ACC112 (cell line): ENCODE measurements at regions not wholly inside any gene's neighbourhood (a gene's known extent, or its start where the extent isn't known, plus 50 kb on each side); places are given as distances from the start of the nearest gene placed in this dataset.

Experiments used
- H2AFZ ChIP-seq: fragments of 200-600 bp; sonication (generic); one replicate; pipeline ENCODE4 v1.6.0; 2017; ENCODE audit warnings: antibody characterized with exemption, low read length; ENCODE audit not compliant: unreplicated experiment
- H3K27ac ChIP-seq: fragments of 200-600 bp; sonication (generic); 2 replicates; pipeline ENCODE4 v1.5.1; 2014; ENCODE audit warnings: low read depth, mild to moderate bottlenecking, antibody characterized with exemption, low read length, moderate library complexity
- H3K27me3 ChIP-seq: fragments of 200-600 bp; sonication (generic); 2 replicates; pipeline ENCODE4 v1.6.1; 2014; ENCODE audit warnings: mild to moderate bottlenecking, antibody characterized with exemption, low read length, moderate library complexity, mixed read lengths; ENCODE audit not compliant: insufficient read depth
- H3K36me3 ChIP-seq: fragments of 200-600 bp; sonication (generic); 2 replicates; pipeline ENCODE4 v1.6.1; 2016; ENCODE audit warnings: mild to moderate bottlenecking, antibody characterized with exemption, low read length, moderate library complexity, mixed read lengths; ENCODE audit not compliant: insufficient read depth
- H3K4me1 ChIP-seq: fragments of 200-600 bp; sonication (generic); one replicate; pipeline ENCODE4 v1.6.1; 2016; ENCODE audit warnings: low read length, mixed read lengths; ENCODE audit not compliant: insufficient read depth, unreplicated experiment, control insufficient read depth
- H3K4me3 ChIP-seq: fragments of 200-600 bp; sonication (generic); 2 replicates; pipeline ENCODE4 v1.5.1; 2014; ENCODE audit warnings: mild to moderate bottlenecking, low read depth, low read length
- H3K79me2 ChIP-seq: fragments of 200-600 bp; sonication (generic); one replicate; pipeline ENCODE4 v1.6.0; 2016; ENCODE audit warnings: low read length; ENCODE audit not compliant: control insufficient read depth, unreplicated experiment, insufficient read depth

DNA sequence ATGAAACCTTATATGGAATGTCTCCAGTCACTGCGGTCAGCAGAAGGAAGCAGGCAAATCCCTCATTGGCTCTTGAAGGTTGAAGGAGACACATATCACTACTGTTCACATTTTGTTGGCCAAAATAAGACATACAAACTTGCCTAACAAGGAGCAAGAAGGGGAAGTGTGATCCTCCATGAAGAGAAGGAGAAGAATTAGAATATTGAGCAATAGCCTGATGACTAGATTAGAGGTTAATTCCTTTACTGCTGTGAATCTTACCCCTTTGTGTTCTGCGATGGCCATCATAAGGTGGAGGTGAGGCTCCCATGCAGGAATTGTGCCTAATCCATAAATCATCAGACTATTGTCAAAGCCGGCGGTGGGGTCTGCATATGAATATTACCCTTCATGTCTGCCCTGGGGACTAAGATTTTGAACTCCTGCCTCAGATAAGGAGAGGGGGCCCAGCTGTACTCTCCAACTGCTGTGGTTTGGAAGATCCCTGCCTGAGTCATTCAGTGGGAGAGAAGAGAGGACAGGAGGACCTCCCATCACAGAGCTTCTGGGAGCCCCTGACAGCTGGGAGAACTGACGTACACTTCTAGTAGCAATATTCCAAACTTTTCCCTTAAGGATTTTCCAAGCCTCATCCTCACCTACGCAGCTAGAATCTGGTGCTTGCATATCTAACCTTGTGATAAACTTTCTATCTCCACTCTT is 398.5 kb downstream of the REEP3 start:
- H3K4me3 ChIP-seq = no peak overlapping the region
- H3K4me1 ChIP-seq = no peaks in the 10 kb centered on the region
- H3K27me3 ChIP-seq = peaks cover 8% of the 10 kb centered on the region; the same call in 1 of the 2 replicates
- H3K27ac ChIP-seq = no peak overlapping the region
- no peaks in the 10 kb centered on the region for H3K36me3 ChIP-seq
- no peaks in the 10 kb centered on the region for H3K79me2 ChIP-seq
- no peak overlapping the region for H2AFZ ChIP-seq

DNA sequence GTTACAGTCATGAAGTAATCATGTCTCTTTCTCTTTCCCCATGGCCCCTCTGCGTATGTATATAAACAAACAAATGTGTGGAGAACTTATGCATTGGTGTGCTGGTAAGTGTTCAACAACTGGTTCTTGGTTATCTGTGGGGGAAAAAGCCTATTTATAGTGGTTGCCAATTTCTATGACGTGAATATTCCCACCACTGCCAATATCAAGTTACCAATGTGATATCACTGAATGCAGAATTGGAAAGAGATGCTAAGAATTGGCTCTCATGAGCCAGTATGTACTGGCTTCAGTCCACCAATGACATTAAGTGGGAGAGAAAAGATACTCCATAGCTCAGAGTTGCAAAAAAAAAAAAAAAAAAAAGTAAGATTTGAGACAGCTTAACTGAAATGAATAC is 399.7 kb downstream of the REEP3 start:
- Histone ChIP-seq H3K4me1 (no peaks in the 10 kb centered on the region), H3K36me3 (no peaks in the 10 kb centered on the region), H3K27me3 (peaks cover 8% of the 10 kb centered on the region; the same call in 1 of the 2 replicates), H3K79me2 (no peaks in the 10 kb centered on the region), H3K4me3 (no peak overlapping the region), H3K27ac (no peak overlapping the region), H2AFZ (no peak overlapping the region)

- no peak overlapping the region for H3K27ac ChIP-seq
- no peaks in the 10 kb centered on the region for H3K36me3 ChIP-seq
- no peak overlapping the region for H3K4me3 ChIP-seq
- H3K27me3 ChIP-seq = peaks cover 8% of the 10 kb centered on the region; the same call in 1 of the 2 replicates
- no peaks in the 10 kb centered on the region for H3K79me2 ChIP-seq
- no peak overlapping the region for H2AFZ ChIP-seq
- no peaks in the 10 kb centered on the region for H3K4me1 ChIP-seq
Measured at GRCh38 chr10:63921908-63922467, 400.8 kb downstream of the REEP3 start.

DNA sequence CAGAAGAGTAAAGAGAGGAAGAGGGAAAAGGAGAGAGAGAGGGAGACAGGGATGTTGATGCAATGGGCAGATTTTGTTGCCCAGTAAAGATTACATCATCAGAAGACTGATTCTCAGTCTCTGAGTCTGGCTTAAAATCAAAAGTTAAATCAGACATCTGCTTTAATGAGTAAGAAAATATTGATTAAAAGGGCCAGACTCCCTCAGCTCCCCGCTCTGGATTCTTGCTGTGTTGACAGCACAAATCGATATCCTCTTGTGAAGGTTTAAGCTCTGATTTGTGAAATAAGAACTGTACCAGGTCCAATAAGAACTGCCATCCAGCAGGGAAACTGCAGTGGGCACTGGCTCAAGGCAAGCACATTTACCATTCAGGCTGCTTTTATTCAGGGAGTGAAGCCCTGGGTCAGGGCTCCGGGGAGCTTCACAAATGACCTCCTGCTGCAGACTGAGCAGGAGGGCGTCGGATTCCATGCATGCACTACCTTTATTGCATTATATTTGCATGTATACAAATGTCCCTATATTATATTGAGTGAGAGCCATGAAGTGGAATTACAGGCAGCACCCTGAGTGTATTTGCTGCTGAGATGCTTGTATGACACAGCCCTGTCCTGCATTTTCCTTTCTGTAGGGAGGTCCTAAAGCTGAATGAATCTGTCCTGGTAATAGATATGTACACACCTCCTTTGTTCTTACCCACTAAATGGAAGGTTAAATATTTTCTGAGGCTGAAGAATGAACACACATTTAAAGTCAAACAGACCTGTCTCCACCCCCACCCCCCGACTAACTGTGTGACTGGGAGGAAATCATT is 401.5 kb downstream of the REEP3 start:
- H3K4me1 ChIP-seq = no peaks in the 10 kb centered on the region
- no peak overlapping the region for H3K27ac ChIP-seq
- H3K36me3 ChIP-seq = no peaks in the 10 kb centered on the region
- peaks cover 8% of the 10 kb centered on the region; the same call in 1 of the 2 replicates for H3K27me3 ChIP-seq
- H2AFZ ChIP-seq = no peak overlapping the region
- no peaks in the 10 kb centered on the region for H3K79me2 ChIP-seq
- no peak overlapping the region for H3K4me3 ChIP-seq

DNA sequence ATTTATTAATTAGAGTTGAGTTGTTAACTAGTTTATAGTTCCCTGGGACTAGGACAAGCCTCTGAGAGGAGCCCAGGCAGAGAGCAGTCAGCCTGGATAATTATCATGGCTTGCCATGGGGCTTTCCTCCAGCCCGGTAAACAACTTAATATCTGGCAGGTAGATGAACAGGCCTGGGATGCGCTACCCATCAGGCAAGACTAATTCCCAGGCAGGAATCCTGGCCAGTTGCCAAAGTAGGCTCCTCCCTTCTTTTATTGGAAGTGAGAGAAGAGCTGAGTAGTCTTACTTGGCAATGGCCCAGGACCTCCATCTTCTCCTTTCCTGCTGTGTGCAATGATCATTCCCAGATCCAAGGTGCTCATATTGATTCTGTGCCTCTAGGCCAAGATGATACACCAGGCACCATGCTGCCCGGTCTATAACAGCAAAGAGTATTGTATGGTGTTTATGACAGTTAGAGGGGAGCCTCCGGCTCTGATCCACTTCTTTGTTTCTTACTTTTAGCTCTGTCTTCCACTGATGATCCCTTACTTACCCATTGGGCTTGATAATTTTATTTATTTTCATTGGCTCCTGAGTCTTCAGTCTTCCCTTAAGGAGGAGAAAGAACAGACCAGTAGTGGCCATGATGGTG is 408.7 kb downstream of the REEP3 start:
- no peaks in the 10 kb centered on the region for H3K4me1 ChIP-seq
- H3K36me3 ChIP-seq = no peaks in the 10 kb centered on the region
- H2AFZ ChIP-seq = no peak overlapping the region
- no peaks in the 10 kb centered on the region for H3K79me2 ChIP-seq
- H3K27ac ChIP-seq = no peak overlapping the region
- no peak overlapping the region for H3K4me3 ChIP-seq
- H3K27me3 ChIP-seq = peaks cover 8% of the 10 kb centered on the region; the same call in 1 of the 2 replicates

GRCh38 chr10:63930584-63930983 is 409.4 kb downstream of the REEP3 start:
- H3K36me3 ChIP-seq = no peaks in the 10 kb centered on the region
- no peak overlapping the region for H2AFZ ChIP-seq
- H3K4me1 ChIP-seq = no peaks in the 10 kb centered on the region
- no peak overlapping the region for H3K4me3 ChIP-seq
- no peaks in the 10 kb centered on the region for H3K79me2 ChIP-seq
- H3K27me3 ChIP-seq = peaks cover 8% of the 10 kb centered on the region
- H3K27ac ChIP-seq = no peak overlapping the region

DNA sequence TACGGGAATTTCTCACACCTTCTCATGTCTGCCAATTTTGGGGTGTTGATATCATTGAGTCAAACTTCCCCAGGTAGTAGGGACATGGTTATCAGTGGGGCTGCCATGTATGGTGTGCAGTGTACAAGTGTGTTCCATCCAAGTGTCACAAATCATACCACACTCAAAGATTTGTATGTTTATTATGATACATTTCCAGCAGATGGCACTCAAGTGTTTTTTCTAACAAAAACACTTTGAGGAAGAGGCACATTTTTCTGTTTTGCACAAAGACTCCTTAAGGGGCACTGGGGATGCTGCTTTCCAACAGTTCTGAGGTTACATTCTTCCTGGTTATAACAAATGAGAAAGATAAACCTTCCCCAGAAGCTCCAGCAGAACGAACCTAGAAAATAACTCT is 414.5 kb downstream of the REEP3 start:
- no peaks in the 10 kb centered on the region for H3K79me2 ChIP-seq
- H3K4me3 ChIP-seq = no peak overlapping the region
- no peak overlapping the region for H3K27ac ChIP-seq
- peaks cover 12% of the 10 kb centered on the region for H3K27me3 ChIP-seq
- H3K4me1 ChIP-seq = no peaks in the 10 kb centered on the region
- H2AFZ ChIP-seq = no peak overlapping the region
- H3K36me3 ChIP-seq = no peaks in the 10 kb centered on the region

- no peaks in the 10 kb centered on the region for H3K79me2 ChIP-seq
- H3K27me3 ChIP-seq = peaks cover 4% of the 10 kb centered on the region; the same call in 1 of the 2 replicates
- no peaks in the 10 kb centered on the region for H3K36me3 ChIP-seq
- H3K4me1 ChIP-seq = no peaks in the 10 kb centered on the region
- H3K4me3 ChIP-seq = no peak overlapping the region
- no peak overlapping the region for H3K27ac ChIP-seq
- H2AFZ ChIP-seq = no peak overlapping the region
Measured at GRCh38 chr10:63940277-63940922, 419.2 kb downstream of the REEP3 start.

GRCh38 chr10:63964406-63964805 is 443.2 kb downstream of the REEP3 start:
- Histone ChIP-seq H3K27me3 (no peaks in the 10 kb centered on the region), H2AFZ (no peak overlapping the region), H3K79me2 (no peaks in the 10 kb centered on the region), H3K36me3 (no peaks in the 10 kb centered on the region), H3K27ac (no peak overlapping the region), H3K4me1 (no peaks in the 10 kb centered on the region), H3K4me3 (no peak overlapping the region)

- no peak overlapping the region for H3K4me3 ChIP-seq
- H2AFZ ChIP-seq = no peak overlapping the region
- H3K79me2 ChIP-seq = no peaks in the 10 kb centered on the region
- no peaks in the 10 kb centered on the region for H3K4me1 ChIP-seq
- H3K36me3 ChIP-seq = no peaks in the 10 kb centered on the region
- no peaks in the 10 kb centered on the region for H3K27me3 ChIP-seq
- H3K27ac ChIP-seq = no peak overlapping the region
Measured at GRCh38 chr10:63965846-63966245, 444.6 kb downstream of the REEP3 start.
